Keratinocyte (primary cell): ENCODE measurements at regions not wholly inside any gene's neighbourhood (a gene's known extent, or its start where the extent isn't known, plus 50 kb on each side); places are given as distances from the start of the nearest gene placed in this dataset.
"Not testable (repeated sequence)": the region's sequence is repeated elsewhere in the genome, so short reads cannot be mapped to it uniquely, and the experiment has no call there.

Experiments used
- DNase-seq: peaks from one replicate; pipeline ENCODE4 v3.0.0-alpha.2; 2011; ENCODE audit warnings: low read depth, missing footprints, low spot score
- FAIRE-seq: peaks from 2 replicates; lab custom pipeline; 2011; peaks lifted over from hg19 to GRCh38; lab: Jason Lieb, UNC
- H2AFZ ChIP-seq: 2 replicates; pipeline ENCODE4 v1.6.0; 2012; ENCODE audit warnings: low read length, control low read depth, inconsistent platforms; ENCODE audit not compliant: control insufficient read depth
- H3K27ac ChIP-seq: 2 replicates; pipeline ENCODE4 v1.5.1; 2011; ENCODE audit warnings: low read length; ENCODE audit not compliant: control insufficient read depth, insufficient read depth
- H3K27me3 ChIP-seq: 3 replicates; pipeline ENCODE4 v1.6.0; 2011; ENCODE audit warnings: low read length; ENCODE audit not compliant: control insufficient read depth, insufficient read depth; ENCODE audit errors: extremely low read depth
- H3K36me3 ChIP-seq, 2 experiments: 2 replicates in 1 of 2; 3 replicates in 1 of 2; pipeline ENCODE4 v1.5.1; 2011; ENCODE audit warnings: low read length in 2 of 2, mild to moderate bottlenecking in 1 of 2; ENCODE audit not compliant: control insufficient read depth in 2 of 2, insufficient read depth in 2 of 2; ENCODE audit errors: extremely low read depth in 1 of 2
- H3K4me1 ChIP-seq: 3 replicates; pipeline ENCODE4 v1.5.1; 2011; ENCODE audit warnings: low read length; ENCODE audit not compliant: control insufficient read depth, insufficient read depth; ENCODE audit errors: extremely low read depth
- H3K4me2 ChIP-seq: 3 replicates; pipeline ENCODE4 v1.6.0; 2011; ENCODE audit warnings: low read depth, low read length; ENCODE audit not compliant: control insufficient read depth, insufficient read depth; ENCODE audit errors: extremely low read depth
- H3K4me3 ChIP-seq, 3 experiments: fragments of 200-600 bp in 1 of 3; sonication (generic) in 1 of 3; 2 replicates in 2 of 3; 3 replicates in 1 of 3; pipeline ENCODE4 v1.5.1; 2011 to 2016; ENCODE audit warnings: low read length in 3 of 3, mild to moderate bottlenecking in 3 of 3, control low read depth in 2 of 3, inconsistent platforms in 1 of 3, low read depth in 1 of 3, mixed read lengths in 1 of 3, mixed run types in 1 of 3, moderate library complexity in 1 of 3; ENCODE audit not compliant: control insufficient read depth in 2 of 3, insufficient read depth in 2 of 3; ENCODE audit errors: extremely low read depth in 1 of 3
- H3K79me2 ChIP-seq: 2 replicates; pipeline ENCODE4 v1.6.0; 2012; ENCODE audit warnings: low read length; ENCODE audit not compliant: control insufficient read depth, insufficient read depth
- H3K9ac ChIP-seq: 3 replicates; pipeline ENCODE4 v1.6.0; 2011; ENCODE audit warnings: low read length; ENCODE audit not compliant: control insufficient read depth, insufficient read depth; ENCODE audit errors: extremely low read depth
- H3K9me1 ChIP-seq: 3 replicates; pipeline ENCODE4 v1.6.0; 2011; ENCODE audit warnings: low read length; ENCODE audit not compliant: control insufficient read depth, insufficient read depth; ENCODE audit errors: extremely low read depth
- H3K9me3 ChIP-seq: 2 replicates; pipeline ENCODE4 v1.5.1; 2012; ENCODE audit warnings: low read depth, low read length; ENCODE audit not compliant: control insufficient read depth
- H4K20me1 ChIP-seq: 3 replicates; pipeline ENCODE4 v1.6.0; 2011; ENCODE audit warnings: low read length; ENCODE audit not compliant: control insufficient read depth, insufficient read depth; ENCODE audit errors: extremely low read depth
- EZH2 ChIP-seq: IDR thresholded peaks from one replicate; pipeline ENCODE4 v1.6.1; 2012; ENCODE audit warnings: inconsistent platforms, mild to moderate bottlenecking, low read length, moderate library complexity
- dilution Hi-C: fragments of 300-500 bp; cut with MboI; formaldehyde crosslinking; loops from one replicate; pipeline ENCODE4 v1.7.0; 2020; ENCODE audit warnings: low sequenced_read_pairs; ENCODE audit not compliant: extremely low pct_ligation_motif_present

- no peak for FAIRE-seq
- Histone ChIP-seq H3K4me3 (no peak overlapping the region), H3K9me1 (no peaks in the 10 kb centered on the region), H3K27ac (no peak overlapping the region), H3K4me2 (no peak overlapping the region), H4K20me1 (no peaks in the 10 kb centered on the region), H3K9ac (no peak overlapping the region), H3K36me3 (no peaks in the 10 kb centered on the region), H2AFZ (no peak overlapping the region), H3K9me3 (no peaks in the 10 kb centered on the region), H3K79me2 (no peaks in the 10 kb centered on the region), H3K4me1 (peaks cover 13% of the 10 kb centered on the region), H3K27me3 (no peaks in the 10 kb centered on the region)
- dilution Hi-C loops: no loop called here
- DNase-seq: no peak
- TF ChIP-seq EZH2: no peak
Observed at GRCh38 chr18:60017371-60017770, 117.6 kb downstream of the PMAIP1 start.

GRCh38 chr18:60015826-60016225 lies 116.0 kb downstream of the PMAIP1 start:
- H3K79me2 ChIP-seq, H3K9me1 ChIP-seq, H2AFZ ChIP-seq, H3K27me3 ChIP-seq, dilution Hi-C loops, H3K36me3 ChIP-seq, H3K27ac ChIP-seq, H4K20me1 ChIP-seq, H3K4me2 ChIP-seq, H3K4me3 ChIP-seq, FAIRE-seq, DNase-seq, H3K9me3 ChIP-seq, H3K9ac ChIP-seq: not testable (repeated sequence)
- H3K4me1 ChIP-seq: peaks cover 13% of the 10 kb centered on the region

- DNase-seq, H3K79me2 ChIP-seq, H3K9me1 ChIP-seq, H3K4me1 ChIP-seq, H3K4me2 ChIP-seq, H3K36me3 ChIP-seq, dilution Hi-C loops, H3K27ac ChIP-seq, H3K4me3 ChIP-seq, H3K9me3 ChIP-seq, FAIRE-seq, H4K20me1 ChIP-seq, H3K9ac ChIP-seq, H3K27me3 ChIP-seq, H2AFZ ChIP-seq: not testable (repeated sequence)
Observed at GRCh38 chr18:60013148-60013547, 113.4 kb downstream of the PMAIP1 start.
